ENCODE measurements at regions not wholly inside any gene's neighbourhood (a gene's known extent, or its start where the extent isn't known, plus 50 kb on each side); places are given as distances from the start of the nearest gene placed in this dataset.
"Not testable (repeated sequence)": the region's sequence is repeated elsewhere in the genome, so short reads cannot be mapped to it uniquely, and the experiment has no call there.

DNA sequence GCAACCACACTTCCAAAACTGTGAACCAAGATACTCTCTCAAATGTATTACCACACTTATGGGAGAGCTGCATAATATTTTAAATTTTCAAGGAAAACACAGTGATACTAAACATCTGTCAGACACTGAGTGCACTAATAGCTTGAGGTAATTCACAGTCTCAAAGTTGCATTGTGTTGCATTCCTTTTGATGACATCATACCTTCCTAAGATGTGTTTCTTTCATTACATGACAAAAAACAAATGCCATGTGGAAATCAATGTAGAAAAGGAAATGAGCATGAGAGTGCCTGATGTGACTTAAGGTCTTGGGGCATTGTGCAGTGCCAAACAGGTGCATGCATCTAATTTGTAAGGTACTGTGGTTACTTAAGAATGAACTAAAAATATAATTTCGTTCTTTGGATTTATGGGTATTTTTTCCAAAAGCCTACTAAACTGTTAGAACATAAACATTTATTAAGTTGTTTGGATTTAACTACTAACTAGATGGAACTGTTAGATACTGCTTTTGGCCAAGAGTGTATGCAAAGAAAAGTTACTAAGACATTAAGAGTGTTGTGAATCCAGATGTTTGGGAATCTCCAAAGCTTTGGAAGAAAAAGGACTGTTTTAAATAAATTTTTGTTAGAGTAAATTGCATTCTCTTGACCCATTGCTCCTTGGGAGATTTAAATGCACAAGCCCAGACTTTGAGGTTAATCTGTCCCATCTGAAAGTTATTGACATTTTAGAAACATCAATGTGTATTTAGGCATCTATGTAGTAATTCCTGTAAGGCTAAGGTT lies 496.2 kb upstream of the SEMA3D start:
- Histone ChIP-seq H3K9ac (ENCODE audit: low read length) (no peak overlapping the region), H3K4me3 (ENCODE audit: insufficient read depth, low read length, poor library complexity, severe bottlenecking) (no peak overlapping the region), H3K27ac (ENCODE audit: low read depth, low read length) (no peak overlapping the region), H3K4me2 (ENCODE audit: low read depth, low read length, poor library complexity, severe bottlenecking) (no peak overlapping the region), H3F3A (ENCODE audit: insufficient read depth) (no peaks in the 10 kb centered on the region), H3K27me3 (ENCODE audit: low read length) (no peaks in the 10 kb centered on the region), H3K36me3 (ENCODE audit: low read length) (no peaks in the 10 kb centered on the region), H2AFZ (ENCODE audit: low read depth, low read length, severe bottlenecking) (no peak overlapping the region), H3K79me2 (ENCODE audit: insufficient read depth, low read length) (no peaks in the 10 kb centered on the region), H4K20me1 (ENCODE audit: low read depth, low read length) (no peaks in the 10 kb centered on the region), H3K9me3 (ENCODE audit: insufficient read depth, low read length) (0 out of 2 replicates have a peak, but pooled peaks cover 5% of the 10 kb centered on the region), H3K9me2 (replicated peaks; ENCODE audit: insufficient read depth, low read length) (no peaks in the 10 kb centered on the region)
- TF ChIP-seq EZH2phosphoT487 (conservative IDR thresholded peaks at IDR 0.05; ENCODE audit: low read length), result no peak
- TF ChIP-seq, protein P1, sequence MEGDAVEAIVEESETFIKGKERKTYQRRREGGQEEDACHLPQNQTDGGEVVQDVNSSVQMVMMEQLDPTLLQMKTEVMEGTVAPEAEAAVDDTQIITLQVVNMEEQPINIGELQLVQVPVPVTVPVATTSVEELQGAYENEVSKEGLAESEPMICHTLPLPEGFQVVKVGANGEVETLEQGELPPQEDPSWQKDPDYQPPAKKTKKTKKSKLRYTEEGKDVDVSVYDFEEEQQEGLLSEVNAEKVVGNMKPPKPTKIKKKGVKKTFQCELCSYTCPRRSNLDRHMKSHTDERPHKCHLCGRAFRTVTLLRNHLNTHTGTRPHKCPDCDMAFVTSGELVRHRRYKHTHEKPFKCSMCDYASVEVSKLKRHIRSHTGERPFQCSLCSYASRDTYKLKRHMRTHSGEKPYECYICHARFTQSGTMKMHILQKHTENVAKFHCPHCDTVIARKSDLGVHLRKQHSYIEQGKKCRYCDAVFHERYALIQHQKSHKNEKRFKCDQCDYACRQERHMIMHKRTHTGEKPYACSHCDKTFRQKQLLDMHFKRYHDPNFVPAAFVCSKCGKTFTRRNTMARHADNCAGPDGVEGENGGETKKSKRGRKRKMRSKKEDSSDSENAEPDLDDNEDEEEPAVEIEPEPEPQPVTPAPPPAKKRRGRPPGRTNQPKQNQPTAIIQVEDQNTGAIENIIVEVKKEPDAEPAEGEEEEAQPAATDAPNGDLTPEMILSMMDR (IDR thresholded peaks at IDR 0.05; ENCODE audit: insufficient read depth, low read length, poor library complexity, severe bottlenecking), result no peak

DNA sequence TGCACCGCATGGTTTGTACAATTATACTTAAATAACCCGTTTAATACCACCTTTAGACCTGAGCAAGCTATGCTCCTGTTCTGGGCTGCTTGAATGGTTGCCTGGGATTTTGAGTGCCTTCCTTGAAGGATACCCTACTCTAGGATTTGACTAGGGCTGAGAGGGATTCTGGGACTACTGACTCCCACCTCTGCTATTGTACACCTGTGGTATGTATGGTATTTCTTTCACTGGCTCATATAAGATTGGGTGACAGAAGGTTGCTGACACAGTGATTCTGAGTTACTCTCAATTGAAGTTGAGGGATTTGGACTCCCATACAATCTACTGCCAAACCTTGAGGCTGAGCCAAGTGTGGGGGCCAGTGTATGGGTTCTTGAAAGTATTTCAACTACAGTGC lies 494.4 kb upstream of the SEMA3D start:
- Histone ChIP-seq H3K9me2 (replicated peaks; ENCODE audit: insufficient read depth, low read length) (no peaks in the 10 kb centered on the region), H4K20me1 (ENCODE audit: low read depth, low read length) (no peaks in the 10 kb centered on the region), H2AFZ (ENCODE audit: low read depth, low read length, severe bottlenecking) (no peak overlapping the region), H3K79me2 (ENCODE audit: insufficient read depth, low read length) (no peaks in the 10 kb centered on the region), H3K4me3 (ENCODE audit: insufficient read depth, low read length, poor library complexity, severe bottlenecking) (no peak overlapping the region), H3K36me3 (ENCODE audit: low read length) (no peaks in the 10 kb centered on the region), H3K27ac (ENCODE audit: low read depth, low read length) (no peak overlapping the region), H3K9ac (ENCODE audit: low read length) (no peak overlapping the region), H3K4me2 (ENCODE audit: low read depth, low read length, poor library complexity, severe bottlenecking) (no peak overlapping the region), H3F3A (ENCODE audit: insufficient read depth) (no peaks in the 10 kb centered on the region), H3K9me3 (ENCODE audit: insufficient read depth, low read length) (0 out of 2 replicates have a peak, but pooled peaks cover 5% of the 10 kb centered on the region), H3K27me3 (ENCODE audit: low read length) (no peaks in the 10 kb centered on the region)
- TF ChIP-seq EZH2phosphoT487 (conservative IDR thresholded peaks at IDR 0.05; ENCODE audit: low read length), result no peak
- TF ChIP-seq, protein P1 (IDR thresholded peaks at IDR 0.05; ENCODE audit: insufficient read depth, low read length, poor library complexity, severe bottlenecking), result no peak

DNA sequence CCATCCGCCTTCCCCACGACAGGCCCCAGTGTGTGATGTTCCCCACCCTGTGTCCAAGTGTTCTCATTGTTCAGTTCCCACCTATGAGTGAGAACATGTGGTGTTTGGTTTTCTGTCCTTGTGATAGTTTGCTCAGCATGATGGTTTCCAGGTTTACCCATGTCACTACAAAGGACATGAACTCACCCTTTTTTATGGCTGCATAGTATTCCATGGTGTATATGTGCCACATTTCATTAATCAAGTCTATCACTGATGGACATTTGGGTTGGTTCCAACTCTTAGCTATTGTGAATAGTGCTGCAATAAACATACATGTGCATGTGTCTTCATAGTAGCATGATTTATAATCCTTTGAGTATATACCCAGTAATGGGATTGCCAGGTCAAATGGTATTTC lies 488.2 kb upstream of the SEMA3D start:
- not testable (repeated sequence) for H3K27me3 ChIP-seq (ENCODE audit: low read length)

DNA sequence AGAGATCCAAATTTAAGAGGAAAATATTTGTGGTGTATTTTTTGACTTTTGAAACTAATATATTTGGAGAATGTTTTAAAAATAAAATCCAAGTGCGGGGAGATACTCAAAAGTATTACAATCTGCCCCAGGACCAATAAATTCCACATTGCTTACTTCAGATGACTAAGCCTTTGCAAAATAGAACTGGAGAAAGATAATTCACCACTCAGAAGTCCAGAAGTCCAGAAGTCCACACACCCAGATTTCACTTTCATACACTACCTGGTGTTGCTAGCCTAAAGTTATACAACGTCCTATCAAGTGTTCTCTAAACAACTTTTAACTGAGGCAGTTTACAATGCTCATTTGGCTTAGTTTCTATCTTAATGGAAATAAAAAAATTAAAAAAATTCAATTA lies 487.0 kb upstream of the SEMA3D start:
- no peaks in the 10 kb centered on the region for H3K27me3 ChIP-seq (ENCODE audit: low read length)
- no peak overlapping the region for H3K4me2 ChIP-seq (ENCODE audit: low read depth, low read length, poor library complexity, severe bottlenecking)
- TF ChIP-seq, protein P1 (IDR thresholded peaks at IDR 0.05; ENCODE audit: insufficient read depth, low read length, poor library complexity, severe bottlenecking), result no peak
- no peak for TF ChIP-seq EZH2phosphoT487 (conservative IDR thresholded peaks at IDR 0.05; ENCODE audit: low read length)

More for the DNA sequence above, 488.2 kb upstream of the SEMA3D start:
- not testable (repeated sequence) for H3K9me3 ChIP-seq (ENCODE audit: insufficient read depth, low read length); H3K27ac ChIP-seq (ENCODE audit: low read depth, low read length); H3K9ac ChIP-seq (ENCODE audit: low read length); H2AFZ ChIP-seq (ENCODE audit: low read depth, low read length, severe bottlenecking); H3K9me2 ChIP-seq (replicated peaks; ENCODE audit: insufficient read depth, low read length); H4K20me1 ChIP-seq (ENCODE audit: low read depth, low read length); H3K4me2 ChIP-seq (ENCODE audit: low read depth, low read length, poor library complexity, severe bottlenecking); H3K79me2 ChIP-seq (ENCODE audit: insufficient read depth, low read length); H3F3A ChIP-seq (ENCODE audit: insufficient read depth); H3K4me3 ChIP-seq (ENCODE audit: insufficient read depth, low read length, poor library complexity, severe bottlenecking); H3K36me3 ChIP-seq (ENCODE audit: low read length)

More for the DNA sequence above, 487.0 kb upstream of the SEMA3D start:
- no peak overlapping the region for H3K27ac ChIP-seq (ENCODE audit: low read depth, low read length)
- no peaks in the 10 kb centered on the region for H3K9me2 ChIP-seq (replicated peaks; ENCODE audit: insufficient read depth, low read length)
- H3K36me3 ChIP-seq (ENCODE audit: low read length), result no peaks in the 10 kb centered on the region
- no peak overlapping the region for H3K4me3 ChIP-seq (ENCODE audit: insufficient read depth, low read length, poor library complexity, severe bottlenecking)
- no peak overlapping the region for H2AFZ ChIP-seq (ENCODE audit: low read depth, low read length, severe bottlenecking)
- H3F3A ChIP-seq (ENCODE audit: insufficient read depth), result no peaks in the 10 kb centered on the region
- no peaks in the 10 kb centered on the region for H4K20me1 ChIP-seq (ENCODE audit: low read depth, low read length)
- no peaks in the 10 kb centered on the region for H3K79me2 ChIP-seq (ENCODE audit: insufficient read depth, low read length)
- H3K9ac ChIP-seq (ENCODE audit: low read length), result no peak overlapping the region
- H3K9me3 ChIP-seq (ENCODE audit: insufficient read depth, low read length), result no peaks in the 10 kb centered on the region

All from SU-DHL-6 (cell line).